HCT116 (cell line): ENCODE measurements at regions not wholly inside any gene's neighbourhood (a gene's known extent, or its start where the extent isn't known, plus 50 kb on each side); places are given as distances from the start of the nearest gene placed in this dataset.

Experiments
- ATAC-seq: fragments of 200-7000 bp; cut with Tn5 transposase; 2 replicates; pipeline ENCODE4 v1.9.1; 2020; ENCODE audit warnings: mild to moderate bottlenecking, moderate library complexity
- BruUV-seq: library from RNA; stranded (reverse); fragments of 400-500 nt; replicated peaks from 2 replicates; lab custom pipeline; 2021; lab: Mats Ljungman, UMichigan
- CTCF ChIA-PET: fragments of 300-600 bp; sonication (Branson Sonifier 250); formaldehyde crosslinking; loops from one replicate; lab custom pipeline; 2021; ENCODE audit warnings: antibody characterized with exemption; lab: Charles Lee
- POLR2A ChIA-PET: fragments of 300-600, 350-600 bp; sonication (Branson Sonifier 250); formaldehyde crosslinking; loops from one replicate; lab custom pipeline; 2021; ENCODE audit warnings: antibody characterized with exemption; lab: Charles Lee
- RAD21 ChIA-PET, 2 experiments: fragments of 300-600 bp; sonication (Branson Sonifier 250); formaldehyde crosslinking; loops; one replicate each; lab custom pipeline; 2023; ENCODE audit warnings: low total read pairs in 2 of 2; ENCODE audit not compliant: uncharacterized antibody in 2 of 2, unreplicated experiment in 2 of 2, low non-redundant PET in 1 of 2; lab: Charles Lee
- DNase-seq: peaks from one replicate; pipeline ENCODE4 v3.0.0-alpha.2; 2010; ENCODE audit warnings: low read depth, low spot score
- H2AFZ ChIP-seq: fragments of 200-600 bp; shearing (Covaris generic), sonication (generic); 2 replicates; pipeline ENCODE4 v1.6.1; 2017; ENCODE audit warnings: low read depth, mixed run types, mixed read lengths, antibody characterized with exemption, low read length; ENCODE audit not compliant: poor library complexity, severe bottlenecking
- H3K27ac ChIP-seq: 2 replicates; pipeline ENCODE4 v1.5.1; 2012; ENCODE audit warnings: low read depth, low read length
- H3K27me3 ChIP-seq: fragments of 200-600 bp; sonication (generic); 2 replicates; pipeline ENCODE4 v1.6.1; 2016; ENCODE audit warnings: mixed run types, low read length, mixed read lengths; ENCODE audit not compliant: insufficient read depth
- H3K36me3 ChIP-seq, 2 experiments: fragments of 200-500 bp in 1 of 2; fragments of 200-600 bp in 1 of 2; sonication (Bioruptor generic) in 1 of 2; sonication (generic) in 1 of 2; 2 replicates each; pipeline versions ENCODE4 v1.5.1 to v1.6.1; 2014 to 2016; ENCODE audit warnings: low read length in 2 of 2, inconsistent platforms in 1 of 2, mixed read lengths in 1 of 2, mixed run types in 1 of 2; ENCODE audit not compliant: insufficient read depth in 2 of 2, control insufficient read depth in 1 of 2
- H3K4me1 ChIP-seq, 2 experiments: fragments of 200-600 bp in 1 of 2; sonication (generic) in 1 of 2; 2 replicates each; pipeline versions ENCODE4 v1.5.1 to v1.6.1; 2012 to 2017; ENCODE audit warnings: low read length in 2 of 2, inconsistent platforms in 1 of 2, mild to moderate bottlenecking in 1 of 2, mixed read lengths in 1 of 2, mixed run types in 1 of 2, moderate library complexity in 1 of 2; ENCODE audit not compliant: insufficient read depth in 2 of 2, control insufficient read depth in 1 of 2
- H3K4me2 ChIP-seq: fragments of 200-600 bp; sonication (generic); 2 replicates; pipeline ENCODE4 v1.6.1; 2017; ENCODE audit warnings: mixed run types, low read length, mixed read lengths
- H3K4me3 ChIP-seq, 2 experiments: fragments of 200-600 bp in 1 of 2; sonication (generic) in 1 of 2; replicated peaks in 1 of 2; 2 replicates each; pipeline ENCODE4 v1.5.1; 2011 to 2016; ENCODE audit warnings: low read length in 2 of 2, control low read depth in 1 of 2, low read depth in 1 of 2, mild to moderate bottlenecking in 1 of 2, mixed read lengths in 1 of 2, mixed run types in 1 of 2
- H3K79me2 ChIP-seq: fragments of 200-600 bp; sonication (generic); 2 replicates; pipeline ENCODE4 v1.6.1; 2017; ENCODE audit warnings: mild to moderate bottlenecking, mixed run types, low read length, moderate library complexity, mixed read lengths; ENCODE audit not compliant: insufficient read depth
- H3K9ac ChIP-seq: fragments of 200-600 bp; sonication (generic); 2 replicates; pipeline ENCODE4 v1.6.1; 2016; ENCODE audit warnings: low read length, mixed read lengths
- H3K9me2 ChIP-seq: fragments of 200-600 bp; sonication (generic), shearing (Covaris generic); 2 replicates; pipeline ENCODE4 v1.6.1; 2017; ENCODE audit warnings: mixed run types, mild to moderate bottlenecking, moderate library complexity; ENCODE audit not compliant: insufficient read depth
- H3K9me3 ChIP-seq, 2 experiments: fragments of 200-500 bp in 1 of 2; fragments of 200-600 bp in 1 of 2; sonication (Bioruptor generic) in 1 of 2; sonication (generic) in 1 of 2; 2 replicates each; pipeline ENCODE4 v1.6.1; 2014 to 2017; ENCODE audit warnings: low read length in 2 of 2, mixed read lengths in 2 of 2, inconsistent platforms in 1 of 2, low read depth in 1 of 2, mild to moderate bottlenecking in 1 of 2, mixed run types in 1 of 2, moderate library complexity in 1 of 2; ENCODE audit not compliant: control insufficient read depth in 1 of 2, insufficient read depth in 1 of 2
- H4K20me1 ChIP-seq: fragments of 200-600 bp; sonication (generic), shearing (Covaris generic); 2 replicates; pipeline ENCODE4 v1.6.1; 2017; ENCODE audit warnings: mixed run types, mild to moderate bottlenecking, moderate library complexity; ENCODE audit not compliant: insufficient read depth
- ELF1 ChIP-seq: IDR thresholded peaks from 2 replicates; pipeline ENCODE4 v1.6.1; 2012; ENCODE audit warnings: low read depth, borderline replicate concordance
- EZH2 ChIP-seq: fragments of 200-600 bp; sonication (generic); IDR thresholded peaks from 2 replicates; pipeline ENCODE4 v1.6.1; 2017; ENCODE audit warnings: antibody characterized with exemption, mixed run types
- JUND ChIP-seq: IDR thresholded peaks from 2 replicates; pipeline ENCODE4 v1.6.1; 2012
- SP1 ChIP-seq: IDR thresholded peaks from 2 replicates; pipeline ENCODE4 v1.6.1; 2012; ENCODE audit warnings: low read depth
- TCF7L2 ChIP-seq: IDR thresholded peaks from 2 replicates; pipeline ENCODE4 v1.7.0; 2011; ENCODE audit warnings: borderline replicate concordance, inconsistent platforms; ENCODE audit not compliant: insufficient read depth, insufficient read length; ENCODE audit errors: extremely low read depth
- YY1 ChIP-seq: IDR thresholded peaks from 2 replicates; pipeline ENCODE4 v1.6.1; 2011; ENCODE audit warnings: low read length, low read depth, moderate library complexity, mild to moderate bottlenecking; ENCODE audit not compliant: insufficient replicate concordance; ENCODE audit errors: extremely low read depth
- intact Hi-C: fragments of 100-400 bp; cut with micrococcal nuclease; formaldehyde crosslinking; loops from 2 replicates; pipeline ENCODE4 v1.10.0; 2022

DNA sequence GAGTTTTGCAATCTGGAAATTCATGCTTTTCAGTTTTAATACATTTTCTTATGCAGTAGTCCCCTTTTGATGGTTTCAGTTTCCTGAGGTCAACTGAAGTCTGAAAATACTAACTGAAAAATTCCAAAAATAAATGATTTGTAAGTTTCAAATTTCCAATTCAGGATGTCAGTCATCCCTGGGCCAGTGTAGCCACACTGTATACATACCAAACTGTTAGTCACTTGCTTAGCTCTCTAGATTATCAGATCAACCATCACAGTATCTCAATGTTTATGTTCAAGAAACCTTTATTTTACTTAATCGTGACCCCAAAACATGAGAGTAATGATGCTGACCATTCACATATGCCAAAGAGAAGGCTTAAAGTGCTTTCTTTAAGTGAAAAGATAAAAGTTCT, 715.5 kb downstream of the GBE1 start:
- DNase-seq (no peak), ATAC-seq (no peak)
- Histone ChIP-seq H3K36me3 (no peaks in the 10 kb centered on the region), H3K9ac (no peak overlapping the region), H3K79me2 (no peaks in the 10 kb centered on the region), H3K4me3 (no peak overlapping the region), H2AFZ (no peak overlapping the region), H3K4me2 (no peak overlapping the region), H3K9me2 (no peaks in the 10 kb centered on the region), H4K20me1 (no peaks in the 10 kb centered on the region), H3K27me3 (no peaks in the 10 kb centered on the region), H3K4me1 (no peaks in the 10 kb centered on the region), H3K9me3 (peaks cover 0 to 7% of the 10 kb centered on the region in 2 experiments; a peak in 2 of 4 replicates), H3K27ac (no peak overlapping the region)
- ChIA-PET CTCF (no interaction called here), RAD21 (no interaction called here), POLR2A (no interaction called here)
- intact Hi-C loops, result no loop called here
- TF ChIP-seq ELF1 (no peak), SP1 (no peak), JUND (no peak), YY1 (no peak)
- no TSS peak for BruUV-seq

DNA sequence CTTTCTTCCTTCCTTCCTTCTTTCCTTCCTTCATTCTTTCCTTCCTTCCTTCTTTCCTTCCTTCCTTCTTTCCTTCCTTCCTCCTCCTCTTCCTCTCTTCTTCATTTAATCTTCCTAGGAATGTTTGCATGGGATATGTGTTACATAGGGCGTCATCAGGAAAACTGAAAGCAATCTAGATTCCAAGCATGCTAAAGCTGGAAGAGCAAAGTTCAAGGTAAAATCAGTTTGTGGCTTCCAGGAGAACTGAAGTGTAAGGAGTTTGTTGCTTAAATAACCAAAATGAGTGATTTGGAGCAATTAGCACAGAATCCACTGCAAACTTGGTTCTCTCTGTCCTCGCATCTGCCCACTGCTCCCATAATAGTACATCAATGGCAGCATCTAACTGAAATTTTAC, 716.2 kb downstream of the GBE1 start:
- RAD21 ChIA-PET, result no interaction called here
- intact Hi-C loops, result no loop called here

More for the DNA sequence above, 716.2 kb downstream of the GBE1 start:
- no peaks in the 10 kb centered on the region for H3K79me2 ChIP-seq
- H3K9me3 ChIP-seq, result peaks cover 0 to 11% of the 10 kb centered on the region in 2 experiments; a peak in 2 of 4 replicates
- BruUV-seq, result no TSS peak
- H3K4me3 ChIP-seq, result no peak overlapping the region
- H3K27me3 ChIP-seq, result no peaks in the 10 kb centered on the region
- ATAC-seq (no peak), DNase-seq (no peak)
- H3K4me1 ChIP-seq, result no peaks in the 10 kb centered on the region
- no peak overlapping the region for H3K4me2 ChIP-seq
- no peak overlapping the region for H3K9ac ChIP-seq
- TF ChIP-seq YY1 (no peak), EZH2 (no peak), TCF7L2 (no peak)
- ChIA-PET POLR2A (no interaction called here), CTCF (no interaction called here)
- no peaks in the 10 kb centered on the region for H4K20me1 ChIP-seq
- H3K9me2 ChIP-seq, result no peaks in the 10 kb centered on the region
- H3K36me3 ChIP-seq, result no peaks in the 10 kb centered on the region
- no peak overlapping the region for H3K27ac ChIP-seq
- no peak overlapping the region for H2AFZ ChIP-seq
